WERI-Rb-1 (cell line): ENCODE measurements at regions not wholly inside any gene's neighbourhood (a gene's known extent, or its start where the extent isn't known, plus 50 kb on each side); places are given as distances from the start of the nearest gene placed in this dataset.
"Not testable (repeated sequence)": the region's sequence is repeated elsewhere in the genome, so short reads cannot be mapped to it uniquely, and the experiment has no call there.

Experiments used
- DNase-seq: peaks from one replicate; pipeline ENCODE4 v3.0.0-alpha.2; 2020
- H3K27ac ChIP-seq: fragments of 250-450 bp; sonication (Bioruptor Pico); 2 replicates; pipeline ENCODE4 v1.5.1; 2020; ENCODE audit warnings: mild to moderate bottlenecking, moderate library complexity
- H3K27me3 ChIP-seq: fragments of 250-450 bp; sonication (Bioruptor Pico); 2 replicates; pipeline ENCODE4 v1.5.1; 2021; ENCODE audit warnings: mild to moderate bottlenecking, low read depth, moderate library complexity; ENCODE audit not compliant: insufficient read depth, severe bottlenecking
- H3K36me3 ChIP-seq: fragments of 250-450 bp; sonication (Bioruptor Pico); 2 replicates; pipeline ENCODE4 v1.5.1; 2020; ENCODE audit warnings: mild to moderate bottlenecking, moderate library complexity
- H3K4me3 ChIP-seq: 2 replicates; pipeline ENCODE4 v1.5.1; 2011; ENCODE audit warnings: low read depth, mild to moderate bottlenecking, control low read depth, low read length
- H3K9me3 ChIP-seq: fragments of 250-450 bp; sonication (Bioruptor Pico); 2 replicates; pipeline ENCODE4 v1.5.1; 2021; ENCODE audit warnings: mild to moderate bottlenecking, moderate library complexity; ENCODE audit not compliant: severe bottlenecking
- TF ChIP-seq, protein P1 (sequence below): IDR thresholded peaks from 2 replicates; pipeline ENCODE4 v1.5.1; 2011; ENCODE audit warnings: low read depth, mild to moderate bottlenecking, control low read depth, inconsistent platforms, low read length

DNA sequence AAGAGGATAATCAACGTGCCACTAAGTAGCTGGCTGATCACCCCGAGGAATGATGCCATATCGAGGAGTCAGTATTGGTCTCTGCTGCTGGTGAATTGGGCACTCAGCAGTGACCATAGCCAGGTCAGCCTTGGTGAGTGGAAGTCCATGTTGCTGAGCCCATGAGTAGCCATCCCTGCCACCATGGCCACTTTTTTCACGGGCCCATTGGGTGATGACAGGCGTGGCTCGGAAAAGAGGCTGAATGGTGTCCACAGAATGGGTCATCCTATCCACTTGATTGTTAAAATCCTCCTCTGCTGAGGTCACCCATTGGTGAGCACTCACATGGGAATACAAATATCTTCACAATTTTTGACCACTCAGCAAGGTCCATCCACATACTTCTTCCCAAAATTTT is 114.4 kb downstream of the UBE2NL start:
- no peaks in the 10 kb centered on the region for H3K27me3 ChIP-seq
- H3K27ac ChIP-seq = no peak overlapping the region
- TF ChIP-seq, protein P1, sequence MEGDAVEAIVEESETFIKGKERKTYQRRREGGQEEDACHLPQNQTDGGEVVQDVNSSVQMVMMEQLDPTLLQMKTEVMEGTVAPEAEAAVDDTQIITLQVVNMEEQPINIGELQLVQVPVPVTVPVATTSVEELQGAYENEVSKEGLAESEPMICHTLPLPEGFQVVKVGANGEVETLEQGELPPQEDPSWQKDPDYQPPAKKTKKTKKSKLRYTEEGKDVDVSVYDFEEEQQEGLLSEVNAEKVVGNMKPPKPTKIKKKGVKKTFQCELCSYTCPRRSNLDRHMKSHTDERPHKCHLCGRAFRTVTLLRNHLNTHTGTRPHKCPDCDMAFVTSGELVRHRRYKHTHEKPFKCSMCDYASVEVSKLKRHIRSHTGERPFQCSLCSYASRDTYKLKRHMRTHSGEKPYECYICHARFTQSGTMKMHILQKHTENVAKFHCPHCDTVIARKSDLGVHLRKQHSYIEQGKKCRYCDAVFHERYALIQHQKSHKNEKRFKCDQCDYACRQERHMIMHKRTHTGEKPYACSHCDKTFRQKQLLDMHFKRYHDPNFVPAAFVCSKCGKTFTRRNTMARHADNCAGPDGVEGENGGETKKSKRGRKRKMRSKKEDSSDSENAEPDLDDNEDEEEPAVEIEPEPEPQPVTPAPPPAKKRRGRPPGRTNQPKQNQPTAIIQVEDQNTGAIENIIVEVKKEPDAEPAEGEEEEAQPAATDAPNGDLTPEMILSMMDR = no peak
- H3K9me3 ChIP-seq = no peaks in the 10 kb centered on the region
- DNase-seq = no peak
- H3K36me3 ChIP-seq = no peaks in the 10 kb centered on the region
- no peak overlapping the region for H3K4me3 ChIP-seq

DNA sequence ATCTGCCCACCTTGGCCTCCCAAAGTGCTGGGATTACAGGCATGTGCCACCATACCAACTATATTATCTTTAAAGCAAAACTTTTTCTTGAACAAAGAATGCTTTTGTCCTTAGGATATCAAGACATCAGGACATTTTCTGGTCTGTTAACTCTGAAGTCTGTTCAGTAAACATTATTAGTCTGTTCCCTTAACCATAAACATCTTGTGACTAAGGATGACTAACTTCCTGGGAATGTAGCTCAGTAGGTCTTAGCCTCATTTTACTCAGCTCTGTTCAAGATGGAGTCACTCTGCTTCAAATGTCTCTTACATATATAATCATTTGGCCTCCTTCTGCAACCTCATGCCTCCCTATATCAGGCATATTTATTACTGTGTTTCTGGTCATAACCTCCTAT is 122.9 kb downstream of the UBE2NL start:
- Histone ChIP-seq H3K36me3 (no peaks in the 10 kb centered on the region), H3K27me3 (peaks cover 3% of the 10 kb centered on the region), H3K4me3 (no peak overlapping the region), H3K9me3 (no peaks in the 10 kb centered on the region), H3K27ac (no peak overlapping the region)
- TF ChIP-seq, protein P1 = no peak
- no peak for DNase-seq

DNA sequence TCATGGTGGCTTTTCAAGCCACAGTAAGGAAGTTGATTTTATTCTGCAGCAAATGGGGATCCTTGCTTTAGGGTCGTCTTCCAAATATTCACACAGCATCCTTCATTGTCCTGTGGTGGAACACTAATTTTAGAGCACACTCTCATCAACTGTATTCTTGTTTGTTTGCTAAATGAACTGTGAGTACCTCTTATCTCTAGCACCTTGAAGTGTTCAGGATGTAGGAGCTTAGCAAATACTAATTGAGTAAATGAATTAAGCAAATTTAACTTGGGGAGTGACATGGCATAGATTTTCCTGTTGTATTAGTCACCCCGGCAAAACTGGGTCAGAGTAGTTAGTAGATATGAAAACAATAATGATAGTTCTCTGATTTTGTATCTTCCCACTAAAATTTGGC is 156.9 kb downstream of the UBE2NL start:
- no peak overlapping the region for H3K4me3 ChIP-seq
- TF ChIP-seq, protein P1 = no peak
- H3K27ac ChIP-seq = no peak overlapping the region
- peaks cover 19% of the 10 kb centered on the region for H3K27me3 ChIP-seq
- no peak for DNase-seq
- no peaks in the 10 kb centered on the region for H3K36me3 ChIP-seq
- H3K9me3 ChIP-seq = no peaks in the 10 kb centered on the region

DNA sequence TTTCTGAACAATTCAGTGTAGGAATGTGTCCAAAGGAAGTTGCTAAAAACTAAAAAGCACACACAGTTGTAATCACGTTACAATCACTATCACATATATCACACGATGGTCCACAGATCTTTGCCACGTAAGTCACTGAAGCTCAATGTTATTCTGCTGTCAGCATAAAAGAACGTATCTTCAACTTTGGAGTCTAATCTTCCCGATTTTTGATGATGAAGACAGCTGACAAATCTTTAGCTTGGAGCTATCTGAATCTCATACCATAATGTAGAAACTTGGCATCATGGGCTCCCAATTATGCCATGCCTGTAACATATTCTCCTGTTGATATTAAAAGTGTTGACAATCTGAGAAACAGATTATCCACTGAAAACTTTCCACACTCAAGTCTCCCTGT is 158.4 kb downstream of the UBE2NL start:
- DNase-seq = no peak
- H3K36me3 ChIP-seq = no peaks in the 10 kb centered on the region
- H3K27ac ChIP-seq = no peak overlapping the region
- no peak overlapping the region for H3K4me3 ChIP-seq
- H3K9me3 ChIP-seq = no peaks in the 10 kb centered on the region
- TF ChIP-seq, protein P1 = no peak
- peaks cover 19% of the 10 kb centered on the region for H3K27me3 ChIP-seq

DNA sequence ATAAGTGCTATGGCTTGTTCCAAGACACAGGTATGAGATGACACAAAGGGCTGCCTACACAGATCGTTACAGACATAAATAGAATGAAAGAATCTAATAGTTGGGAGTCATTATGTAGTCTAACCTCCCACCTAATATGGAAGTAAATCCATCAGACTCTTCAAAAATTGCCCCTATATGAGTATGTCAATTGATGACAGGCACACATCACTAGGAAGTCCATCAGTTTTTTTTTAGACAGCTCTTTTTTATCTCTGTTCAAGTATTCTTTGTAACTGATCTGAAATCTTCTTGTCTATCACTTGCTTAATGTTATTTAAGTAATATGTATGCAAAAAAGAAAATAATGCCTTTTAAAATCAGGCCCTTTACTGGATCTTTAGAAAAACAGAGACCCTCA is 191.6 kb downstream of the UBE2NL start:
- DNase-seq = no peak
- TF ChIP-seq, protein P1 = no peak
- Histone ChIP-seq H3K4me3 (no peak overlapping the region), H3K9me3 (no peaks in the 10 kb centered on the region), H3K27me3 (peaks cover 3% of the 10 kb centered on the region), H3K36me3 (no peaks in the 10 kb centered on the region), H3K27ac (no peak overlapping the region)

DNA sequence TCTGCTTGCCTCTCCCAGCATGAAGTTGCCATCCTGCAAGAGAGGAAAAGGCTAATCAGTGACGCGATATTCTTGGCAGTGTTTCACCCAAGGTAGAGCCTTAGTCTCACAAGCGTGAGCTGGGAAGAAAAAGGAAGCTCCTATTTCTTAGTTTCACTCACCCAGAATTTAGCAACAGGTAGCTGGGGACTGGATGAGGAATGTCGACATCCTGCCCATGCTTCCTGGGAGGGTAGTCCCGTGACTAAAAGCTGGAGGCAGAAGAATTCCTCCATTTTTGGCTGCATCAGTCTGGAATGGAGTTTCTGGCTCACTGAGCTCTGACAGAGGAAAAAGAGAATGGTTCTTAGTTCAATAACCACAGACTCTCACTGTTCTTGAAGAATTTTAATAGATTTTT is 198.4 kb downstream of the UBE2NL start:
- H3K36me3 ChIP-seq, H3K27me3 ChIP-seq, DNase-seq, H3K9me3 ChIP-seq, H3K4me3 ChIP-seq, H3K27ac ChIP-seq: not testable (repeated sequence)

DNA sequence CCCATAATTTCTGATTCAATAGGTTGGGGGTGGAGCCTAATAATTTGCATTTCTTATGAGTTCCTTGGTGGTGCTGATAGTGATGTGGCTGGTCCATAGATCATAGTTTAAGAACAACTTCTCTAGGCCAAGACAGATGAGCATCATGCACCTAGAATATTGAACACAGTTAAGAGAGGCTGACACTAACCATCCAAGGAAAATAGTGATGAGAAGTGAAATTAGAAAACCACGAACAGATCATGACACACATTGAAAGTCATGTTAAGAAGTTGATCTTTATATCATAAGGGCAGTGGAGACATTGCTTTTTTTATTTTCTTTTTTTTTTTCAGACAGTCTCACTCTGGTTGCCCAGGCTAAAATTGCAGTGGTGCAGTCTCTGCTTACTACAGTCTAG is 205.8 kb downstream of the UBE2NL start:
- H3K27ac ChIP-seq, H3K9me3 ChIP-seq, H3K4me3 ChIP-seq, H3K36me3 ChIP-seq, DNase-seq, H3K27me3 ChIP-seq: not testable (repeated sequence)

DNA sequence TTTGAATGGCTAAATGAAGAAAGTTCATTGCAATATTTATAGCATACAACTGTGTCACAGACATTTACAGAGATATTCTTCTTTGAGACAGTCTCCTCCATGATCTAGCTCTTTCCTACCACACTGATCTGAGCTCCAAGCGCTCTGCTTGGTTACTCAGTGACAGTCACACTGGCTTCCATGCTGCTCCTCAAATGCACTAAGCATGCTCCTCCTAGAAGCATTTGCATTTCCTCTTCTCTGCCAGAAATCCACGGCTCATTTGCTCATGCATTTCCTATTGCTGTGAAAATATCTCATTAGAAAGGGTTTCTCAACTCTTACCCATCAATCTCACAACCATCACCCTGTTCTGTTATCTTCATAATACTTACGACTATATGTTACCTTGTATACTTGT is 208.2 kb downstream of the UBE2NL start:
- H3K4me3 ChIP-seq, H3K27me3 ChIP-seq, H3K36me3 ChIP-seq, H3K9me3 ChIP-seq, DNase-seq, H3K27ac ChIP-seq: not testable (repeated sequence)

DNA sequence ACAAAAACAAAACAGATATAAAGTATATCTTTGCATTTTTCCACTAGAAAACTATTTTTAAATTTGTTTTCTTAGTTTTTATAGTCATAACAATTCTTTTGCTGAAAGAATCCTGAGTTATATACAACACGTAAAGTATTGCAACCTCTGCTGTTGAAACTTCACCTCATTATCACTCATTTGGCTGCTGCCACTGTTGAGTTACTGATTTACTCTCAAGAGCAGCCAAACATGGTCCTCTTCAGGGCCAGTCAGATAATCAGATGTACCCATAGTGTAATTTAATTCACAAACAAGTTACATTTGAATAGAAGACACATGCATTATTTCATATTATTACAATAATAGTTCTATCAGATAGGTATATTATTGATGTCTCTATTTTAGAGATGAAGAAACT is 235.6 kb downstream of the UBE2NL start:
- not testable (repeated sequence) for H3K27ac ChIP-seq, H3K36me3 ChIP-seq, H3K27me3 ChIP-seq, DNase-seq, H3K4me3 ChIP-seq, H3K9me3 ChIP-seq

DNA sequence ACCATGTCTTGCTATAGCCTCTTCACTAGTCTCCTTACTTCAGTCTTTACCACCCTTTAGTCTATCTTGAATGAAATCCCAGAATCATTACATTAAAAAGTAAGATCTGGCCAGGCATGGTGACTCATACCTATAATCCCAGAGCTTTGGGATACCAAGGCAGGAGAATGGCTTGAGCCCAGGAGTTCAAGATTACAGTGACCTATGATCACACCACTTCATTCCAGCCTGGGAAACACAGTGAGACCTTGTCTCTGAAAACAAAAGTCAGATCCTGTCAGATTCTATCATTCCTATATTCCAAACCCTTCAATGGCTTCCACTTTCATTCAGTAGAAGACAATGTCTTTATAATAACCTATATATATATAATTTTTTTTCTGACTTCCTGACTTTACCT is 237.7 kb downstream of the UBE2NL start:
- H3K9me3 ChIP-seq, DNase-seq, H3K36me3 ChIP-seq, H3K27me3 ChIP-seq, H3K27ac ChIP-seq, H3K4me3 ChIP-seq: not testable (repeated sequence)
